ENCODE measurements at regions not wholly inside any gene's neighbourhood (a gene's known extent, or its start where the extent isn't known, plus 50 kb on each side); places are given as distances from the start of the nearest gene placed in this dataset.

GRCh38 chr4:149964001-149964796 is 114.0 kb upstream of the DCLK2 start:
- ATAC-seq: no peak
- H3K4me1 ChIP-seq (ENCODE audit: control insufficient read depth, insufficient read depth, low read length): no peaks in the 10 kb centered on the region
- intact Hi-C loops (cut with DNase I): no loop called here
- H3K27ac ChIP-seq (ENCODE audit: low read length): no peak overlapping the region
- no peak for DNase-seq
- H3K27me3 ChIP-seq (ENCODE audit: control insufficient read depth, insufficient read depth): no peaks in the 10 kb centered on the region
- H3K9me3 ChIP-seq (ENCODE audit: control insufficient read depth, low read length): no peaks in the 10 kb centered on the region
- 87% methylated on average over 8 of the region's 8 CpGs for WGBS
- H3K4me3 ChIP-seq (ENCODE audit: low read length): no peak overlapping the region

GRCh38 chr4:149965206-149965605 is 113.0 kb upstream of the DCLK2 start:
- Histone ChIP-seq H3K27ac (ENCODE audit: low read length) (no peak overlapping the region), H3K4me3 (ENCODE audit: low read length) (no peak overlapping the region), H3K27me3 (ENCODE audit: control insufficient read depth, insufficient read depth) (no peaks in the 10 kb centered on the region), H3K9me3 (ENCODE audit: control insufficient read depth, low read length) (no peaks in the 10 kb centered on the region), H3K4me1 (ENCODE audit: control insufficient read depth, insufficient read depth, low read length) (no peaks in the 10 kb centered on the region)
- WGBS: 36% methylated on average over 2 of the region's 2 CpGs
- no peak for DNase-seq
- no peak for ATAC-seq
- intact Hi-C loops (cut with DNase I): no loop called here

- intact Hi-C loops (cut with DNase I): no loop called here
- no peaks in the 10 kb centered on the region for H3K4me1 ChIP-seq (ENCODE audit: control insufficient read depth, insufficient read depth, low read length)
- H3K4me3 ChIP-seq (ENCODE audit: low read length): no peak overlapping the region
- no peaks in the 10 kb centered on the region for H3K9me3 ChIP-seq (ENCODE audit: control insufficient read depth, low read length)
- no peak for ATAC-seq
- DNase-seq: no peak
- 68% methylated on average over 2 of the region's 2 CpGs for WGBS
- H3K27ac ChIP-seq (ENCODE audit: low read length): no peak overlapping the region
- peaks cover 2% of the 10 kb centered on the region for H3K27me3 ChIP-seq (ENCODE audit: control insufficient read depth, insufficient read depth)
Observed at GRCh38 chr4:149972407-149972806, 105.8 kb upstream of the DCLK2 start.

GRCh38 chr4:149973181-149973580 is 105.1 kb upstream of the DCLK2 start:
- ATAC-seq (no peak), DNase-seq (no peak)
- intact Hi-C loops (cut with DNase I): no loop called here
- Histone ChIP-seq H3K4me1 (ENCODE audit: control insufficient read depth, insufficient read depth, low read length) (no peaks in the 10 kb centered on the region), H3K27ac (ENCODE audit: low read length) (no peak overlapping the region), H3K4me3 (ENCODE audit: low read length) (no peak overlapping the region), H3K9me3 (ENCODE audit: control insufficient read depth, low read length) (no peaks in the 10 kb centered on the region), H3K27me3 (ENCODE audit: control insufficient read depth, insufficient read depth) (peaks cover 2% of the 10 kb centered on the region)
- 77% methylated on average over 2 of the region's 2 CpGs for WGBS

GRCh38 chr4:149975172-149975571 is 103.1 kb upstream of the DCLK2 start:
- intact Hi-C loops (cut with DNase I): no loop called here
- DNase-seq (no peak), ATAC-seq (no peak)
- Histone ChIP-seq H3K27ac (ENCODE audit: low read length) (no peak overlapping the region), H3K9me3 (ENCODE audit: control insufficient read depth, low read length) (no peaks in the 10 kb centered on the region), H3K4me3 (ENCODE audit: low read length) (no peak overlapping the region), H3K27me3 (ENCODE audit: control insufficient read depth, insufficient read depth) (peaks cover 2% of the 10 kb centered on the region), H3K4me1 (ENCODE audit: control insufficient read depth, insufficient read depth, low read length) (no peaks in the 10 kb centered on the region)
- 89% methylated on average over 1 of the region's 1 CpG for WGBS

- Histone ChIP-seq H3K4me1 (ENCODE audit: control insufficient read depth, insufficient read depth, low read length) (no peaks in the 10 kb centered on the region), H3K27ac (ENCODE audit: low read length) (no peak overlapping the region), H3K9me3 (ENCODE audit: control insufficient read depth, low read length) (no peaks in the 10 kb centered on the region), H3K27me3 (ENCODE audit: control insufficient read depth, insufficient read depth) (no peaks in the 10 kb centered on the region), H3K4me3 (ENCODE audit: low read length) (no peak overlapping the region)
- intact Hi-C loops (cut with DNase I): no loop called here
- ATAC-seq (no peak), DNase-seq (no peak)
- 66% methylated on average over 7 of the region's 7 CpGs for WGBS
Observed at GRCh38 chr4:149980121-149980682, 98.0 kb upstream of the DCLK2 start.

GRCh38 chr4:149980941-149981340 is 97.3 kb upstream of the DCLK2 start:
- peak; percentile 41 to 62 (median 51) for DNase-seq
- Histone ChIP-seq H3K27ac (ENCODE audit: low read length) (no peak overlapping the region), H3K4me3 (ENCODE audit: low read length) (no peak overlapping the region), H3K4me1 (ENCODE audit: control insufficient read depth, insufficient read depth, low read length) (no peaks in the 10 kb centered on the region), H3K27me3 (ENCODE audit: control insufficient read depth, insufficient read depth) (no peaks in the 10 kb centered on the region), H3K9me3 (ENCODE audit: control insufficient read depth, low read length) (no peaks in the 10 kb centered on the region)
- intact Hi-C loops (cut with DNase I): no loop called here
- WGBS: 19% methylated on average over 6 of the region's 6 CpGs
- no peak for ATAC-seq

- DNase-seq: no peak
- intact Hi-C loops (cut with DNase I): no loop called here
- Histone ChIP-seq H3K4me3 (ENCODE audit: low read length) (no peak overlapping the region), H3K27ac (ENCODE audit: low read length) (no peak overlapping the region), H3K9me3 (ENCODE audit: control insufficient read depth, low read length) (no peaks in the 10 kb centered on the region), H3K4me1 (ENCODE audit: control insufficient read depth, insufficient read depth, low read length) (peaks cover 2% of the 10 kb centered on the region), H3K27me3 (ENCODE audit: control insufficient read depth, insufficient read depth) (no peaks in the 10 kb centered on the region)
- 97% methylated on average over 2 of the region's 2 CpGs for WGBS
- ATAC-seq: no peak
Observed at GRCh38 chr4:149983401-149983800, 94.8 kb upstream of the DCLK2 start.

GRCh38 chr4:149983931-149984330 is 94.3 kb upstream of the DCLK2 start:
- 91% methylated on average over 3 of the region's 3 CpGs for WGBS
- Histone ChIP-seq H3K9me3 (ENCODE audit: control insufficient read depth, low read length) (no peaks in the 10 kb centered on the region), H3K27me3 (ENCODE audit: control insufficient read depth, insufficient read depth) (no peaks in the 10 kb centered on the region), H3K4me3 (ENCODE audit: low read length) (no peak overlapping the region), H3K27ac (ENCODE audit: low read length) (no peak overlapping the region), H3K4me1 (ENCODE audit: control insufficient read depth, insufficient read depth, low read length) (peaks cover 2% of the 10 kb centered on the region)
- intact Hi-C loops (cut with DNase I): no loop called here
- no peak for DNase-seq
- no peak for ATAC-seq

GRCh38 chr4:149985981-149986380 is 92.3 kb upstream of the DCLK2 start:
- Histone ChIP-seq H3K27me3 (ENCODE audit: control insufficient read depth, insufficient read depth) (no peaks in the 10 kb centered on the region), H3K9me3 (ENCODE audit: control insufficient read depth, low read length) (no peaks in the 10 kb centered on the region), H3K4me1 (ENCODE audit: control insufficient read depth, insufficient read depth, low read length) (peaks cover 2% of the 10 kb centered on the region), H3K4me3 (ENCODE audit: low read length) (no peak overlapping the region), H3K27ac (ENCODE audit: low read length) (no peak overlapping the region)
- WGBS: 93% methylated on average over 4 of the region's 4 CpGs
- intact Hi-C loops (cut with DNase I): no loop called here
- ATAC-seq (no peak), DNase-seq (no peak)

GRCh38 chr4:149986917-149987316 is 91.3 kb upstream of the DCLK2 start:
- intact Hi-C loops (cut with DNase I): no loop called here
- ATAC-seq (no peak), DNase-seq (no peak)
- H3K4me1 ChIP-seq (ENCODE audit: control insufficient read depth, insufficient read depth, low read length): peaks cover 2% of the 10 kb centered on the region
- WGBS: 43% methylated on average over 3 of the region's 3 CpGs
- H3K9me3 ChIP-seq (ENCODE audit: control insufficient read depth, low read length): no peaks in the 10 kb centered on the region
- no peaks in the 10 kb centered on the region for H3K27me3 ChIP-seq (ENCODE audit: control insufficient read depth, insufficient read depth)
- no peak overlapping the region for H3K4me3 ChIP-seq (ENCODE audit: low read length)
- no peak overlapping the region for H3K27ac ChIP-seq (ENCODE audit: low read length)

All from right cardiac atrium (tissue), 5 donors.